ENCODE measurements at regions not wholly inside any gene's neighbourhood (a gene's known extent, or its start where the extent isn't known, plus 50 kb on each side); places are given as distances from the start of the nearest gene placed in this dataset.
"Not testable (repeated sequence)": the region's sequence is repeated elsewhere in the genome, so short reads cannot be mapped to it uniquely, and the experiment has no call there.

GRCh38 chr2:126276268-126276667 lies 379.7 kb upstream of the GYPC start:
- TF ChIP-seq, protein P1, sequence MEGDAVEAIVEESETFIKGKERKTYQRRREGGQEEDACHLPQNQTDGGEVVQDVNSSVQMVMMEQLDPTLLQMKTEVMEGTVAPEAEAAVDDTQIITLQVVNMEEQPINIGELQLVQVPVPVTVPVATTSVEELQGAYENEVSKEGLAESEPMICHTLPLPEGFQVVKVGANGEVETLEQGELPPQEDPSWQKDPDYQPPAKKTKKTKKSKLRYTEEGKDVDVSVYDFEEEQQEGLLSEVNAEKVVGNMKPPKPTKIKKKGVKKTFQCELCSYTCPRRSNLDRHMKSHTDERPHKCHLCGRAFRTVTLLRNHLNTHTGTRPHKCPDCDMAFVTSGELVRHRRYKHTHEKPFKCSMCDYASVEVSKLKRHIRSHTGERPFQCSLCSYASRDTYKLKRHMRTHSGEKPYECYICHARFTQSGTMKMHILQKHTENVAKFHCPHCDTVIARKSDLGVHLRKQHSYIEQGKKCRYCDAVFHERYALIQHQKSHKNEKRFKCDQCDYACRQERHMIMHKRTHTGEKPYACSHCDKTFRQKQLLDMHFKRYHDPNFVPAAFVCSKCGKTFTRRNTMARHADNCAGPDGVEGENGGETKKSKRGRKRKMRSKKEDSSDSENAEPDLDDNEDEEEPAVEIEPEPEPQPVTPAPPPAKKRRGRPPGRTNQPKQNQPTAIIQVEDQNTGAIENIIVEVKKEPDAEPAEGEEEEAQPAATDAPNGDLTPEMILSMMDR (IDR thresholded peaks at IDR 0.05): not testable (repeated sequence)
- TF ChIP-seq POLR2A (IDR thresholded peaks at IDR 0.05): not testable (repeated sequence)
